PC-9 (cell line): ENCODE measurements at regions not wholly inside any gene's neighbourhood (a gene's known extent, or its start where the extent isn't known, plus 50 kb on each side); places are given as distances from the start of the nearest gene placed in this dataset.

Experiments used
- CTCF ChIP-seq: fragments of 200-600 bp; sonication (generic); conservative IDR thresholded peaks from 2 replicates; pipeline ENCODE4 v1.6.1; 2017; ENCODE audit warnings: mixed run types, antibody characterized with exemption, mild to moderate bottlenecking, moderate library complexity
- EZH2 ChIP-seq: fragments of 200-600 bp; sonication (generic); IDR thresholded peaks from 2 replicates; pipeline ENCODE4 v1.8.0; 2017; ENCODE audit warnings: antibody characterized with exemption, low read depth

GRCh38 chr7:109127145-109127544 is 557.5 kb downstream of the DNAJB9 start:
- TF ChIP-seq CTCF: no peak
- TF ChIP-seq EZH2: no peak
